ENCODE measurements at regions not wholly inside any gene's neighbourhood (a gene's known extent, or its start where the extent isn't known, plus 50 kb on each side); places are given as distances from the start of the nearest gene placed in this dataset.
"Not testable (repeated sequence)": the region's sequence is repeated elsewhere in the genome, so short reads cannot be mapped to it uniquely, and the experiment has no call there.

DNA sequence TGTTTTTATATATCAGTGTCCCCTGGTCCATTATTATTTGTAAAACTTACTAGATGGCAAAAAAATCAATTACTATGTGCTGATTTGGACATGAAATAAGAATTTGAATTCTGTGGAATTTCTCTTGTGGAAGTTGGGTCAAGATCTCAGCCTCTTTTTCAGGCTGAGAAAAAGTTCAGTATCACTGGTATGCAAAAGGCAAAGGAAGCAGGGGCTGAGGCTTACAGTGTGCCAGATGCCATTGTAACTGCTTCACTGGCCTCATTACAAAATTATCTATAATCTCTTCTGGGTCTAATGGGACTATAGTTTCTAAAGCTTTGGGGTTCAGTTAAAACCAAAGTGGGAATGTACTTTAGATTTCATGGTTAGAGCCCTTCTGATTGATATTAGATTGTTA is 125.9 kb upstream of the SLC7A14 start:
- no peak for DNase-seq (ENCODE audit: low read depth in 2 of 2)

- no peak for DNase-seq (ENCODE audit: low read depth in 2 of 2)
These were observed 123.2 kb upstream of the SLC7A14 start for GRCh38 chr3:170709046-170709445.

DNA sequence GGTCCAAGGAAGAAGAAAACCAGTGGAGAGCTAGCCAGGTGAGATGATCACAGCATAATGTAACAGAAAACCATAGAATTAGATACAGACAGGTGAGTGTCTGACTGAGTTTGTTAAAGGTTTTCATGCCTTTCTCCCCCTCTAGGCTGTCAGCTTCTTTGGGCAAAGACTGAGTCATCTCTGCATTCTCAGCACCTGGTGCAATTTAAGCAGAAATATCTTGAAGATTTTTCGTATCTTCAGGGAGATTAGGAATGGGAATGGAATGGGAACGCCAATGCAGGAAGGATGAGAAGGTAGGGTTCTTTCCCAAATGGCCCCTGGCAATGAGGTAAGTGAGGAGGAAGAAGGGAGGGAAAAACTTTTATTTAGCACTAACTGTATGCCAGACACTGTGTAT is 122.0 kb upstream of the SLC7A14 start:
- DNase-seq (ENCODE audit: low read depth in 2 of 2) = no peak

- DNase-seq (ENCODE audit: low read depth in 2 of 2) = no peak
These were observed 119.3 kb upstream of the SLC7A14 start for GRCh38 chr3:170705131-170705530.

DNA sequence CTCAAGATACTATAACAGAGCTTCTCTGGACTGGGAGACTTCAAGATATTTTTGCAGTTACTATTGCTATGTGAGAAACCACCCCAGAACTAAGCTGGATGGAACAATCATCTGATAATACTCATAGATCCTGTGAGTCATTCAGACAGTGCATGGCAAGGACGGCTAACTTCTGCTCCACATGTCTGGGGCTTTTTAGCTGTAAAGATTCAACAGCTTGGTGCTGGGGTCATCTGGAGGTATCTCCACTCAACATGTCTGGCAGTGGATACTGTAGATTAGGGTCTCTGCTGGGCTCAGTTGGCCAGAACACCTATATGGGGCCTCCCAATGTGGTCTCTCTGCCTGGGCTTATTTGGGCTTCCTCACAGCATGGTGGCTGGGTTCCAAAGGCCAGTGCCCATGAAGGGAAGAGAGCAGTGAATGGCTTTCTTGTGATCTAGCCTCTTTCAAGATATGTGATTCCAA is 117.3 kb upstream of the SLC7A14 start:
- DNase-seq (ENCODE audit: low read depth in 2 of 2) = no peak

DNA sequence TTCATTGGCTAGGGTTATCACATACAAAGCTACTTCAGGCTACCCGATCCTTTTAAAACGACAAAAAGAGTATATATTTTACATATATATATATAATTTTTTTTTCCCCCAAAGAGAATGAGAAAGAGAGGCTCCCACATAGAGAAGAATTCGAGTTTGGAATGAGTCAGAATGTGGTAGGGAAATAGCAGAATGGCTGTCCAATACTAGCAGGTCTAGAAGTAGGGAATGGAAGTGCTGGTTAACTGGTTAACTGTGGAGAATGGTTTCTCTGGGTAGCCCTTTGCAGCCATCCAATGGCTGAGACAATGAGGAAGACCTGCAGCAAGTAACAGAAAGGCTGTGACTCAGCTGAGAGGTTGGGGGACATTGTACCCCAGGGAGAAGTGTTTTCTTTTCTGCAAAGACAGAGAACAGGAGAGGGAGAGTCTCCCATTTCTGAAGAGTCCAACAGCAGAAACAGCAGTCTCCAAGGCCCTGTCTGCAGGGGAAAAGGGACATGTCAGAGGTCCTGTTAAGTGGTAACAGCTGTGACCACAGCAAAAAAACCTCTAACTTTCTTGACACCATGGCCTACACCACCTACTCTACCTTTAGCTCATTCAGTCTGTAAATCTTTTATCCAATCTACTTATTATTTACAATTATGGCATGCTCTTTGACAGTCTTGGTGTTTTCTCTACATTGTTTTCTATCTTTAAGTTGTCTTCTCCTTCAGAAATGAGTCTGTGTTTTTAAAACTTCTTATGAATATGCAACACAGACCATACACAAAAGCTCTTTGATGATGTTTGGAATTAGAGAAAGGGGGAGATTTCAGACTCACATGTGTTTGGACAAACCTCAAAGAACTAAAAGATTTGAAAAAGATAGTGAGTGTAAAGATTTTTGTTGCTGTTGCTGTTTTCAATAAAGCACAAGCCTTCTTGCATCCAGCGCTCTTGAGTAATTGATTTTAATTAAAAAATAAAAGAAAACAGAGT is 116.1 kb upstream of the SLC7A14 start:
- no peak for DNase-seq (ENCODE audit: low read depth in 2 of 2)

DNA sequence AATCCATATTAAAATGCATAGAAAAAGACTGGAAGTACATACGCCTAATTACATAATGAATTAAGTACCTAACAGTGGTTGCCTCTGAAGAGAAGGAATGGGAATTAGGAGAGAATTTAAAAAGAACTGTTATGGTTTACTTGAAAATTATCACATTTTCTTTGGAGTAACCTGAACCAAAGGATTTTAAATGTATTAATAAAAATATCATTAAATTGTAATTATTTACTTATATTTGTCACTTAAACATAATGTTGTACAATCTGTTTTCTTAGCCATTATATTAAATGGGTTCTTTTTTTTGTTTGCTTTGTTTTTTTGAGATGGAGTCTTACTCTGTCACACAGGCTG is 114.2 kb upstream of the SLC7A14 start:
- DNase-seq (ENCODE audit: low read depth in 2 of 2) = no peak

GRCh38 chr3:170699158-170700053 is 113.5 kb upstream of the SLC7A14 start:
- no peak for DNase-seq (ENCODE audit: low read depth in 2 of 2)

DNA sequence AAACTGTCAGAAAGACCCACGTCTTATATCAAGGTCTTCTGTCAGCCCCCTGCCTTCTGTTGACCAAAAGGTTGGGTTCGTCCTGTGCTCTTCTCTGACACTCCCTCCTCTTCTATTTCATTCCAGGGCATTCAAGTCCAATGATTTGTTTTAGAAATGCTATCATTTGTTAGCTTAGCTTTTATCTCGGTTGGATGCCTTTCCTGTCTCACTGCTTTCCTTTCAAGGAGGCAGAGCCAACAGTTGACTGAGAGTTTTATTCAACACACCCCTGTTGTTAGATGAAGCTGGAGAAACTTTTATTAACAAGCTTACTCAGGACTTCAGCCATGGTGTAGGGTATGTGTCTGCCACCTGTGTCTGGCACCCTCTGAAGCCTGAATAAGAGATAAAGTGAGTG is 112.0 kb upstream of the SLC7A14 start:
- no peak for DNase-seq (ENCODE audit: low read depth in 2 of 2)

DNA sequence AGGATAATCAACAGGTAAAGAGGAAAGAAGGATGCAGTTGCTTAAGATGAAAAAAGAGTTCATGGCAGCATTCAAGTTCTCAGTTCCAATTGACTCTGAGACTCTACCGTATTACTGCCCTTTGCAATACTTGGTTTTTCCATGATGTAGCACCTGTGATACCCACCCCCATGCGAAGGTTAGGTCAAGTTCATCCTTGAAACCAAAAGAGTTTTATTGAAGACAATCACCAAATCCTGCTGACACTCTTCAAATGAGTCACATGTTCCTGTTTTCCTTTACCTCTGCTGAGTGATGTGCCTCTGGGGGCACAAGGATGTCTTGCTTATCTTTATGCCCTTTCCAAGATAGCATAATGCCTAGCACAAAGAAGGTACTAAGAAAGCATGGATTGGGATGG is 111.3 kb upstream of the SLC7A14 start:
- no peak for DNase-seq (ENCODE audit: low read depth in 2 of 2)

GRCh38 chr3:170695486-170696064 is 109.7 kb upstream of the SLC7A14 start:
- DNase-seq (ENCODE audit: low read depth in 2 of 2) = no peak

DNA sequence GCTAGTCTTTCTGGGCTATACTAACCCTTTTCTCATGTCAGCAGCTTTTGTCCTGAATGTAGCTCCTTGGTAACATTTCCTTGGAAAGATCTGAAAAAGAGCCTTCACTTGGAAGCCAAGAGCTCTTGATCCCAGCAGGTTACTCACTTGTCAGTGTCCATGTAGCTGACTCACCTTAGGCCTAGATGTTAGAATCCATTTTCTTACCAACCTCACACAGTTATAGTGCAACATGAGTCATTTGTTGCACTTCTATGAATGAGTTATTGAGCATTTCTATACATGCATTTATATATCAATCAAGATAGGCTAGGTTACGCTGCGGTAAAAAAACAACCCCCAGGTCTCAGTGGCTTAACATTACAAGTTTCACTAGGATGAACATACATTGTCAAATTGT is 106.8 kb upstream of the SLC7A14 start:
- no peak for DNase-seq (ENCODE audit: low read depth in 2 of 2)

DNA sequence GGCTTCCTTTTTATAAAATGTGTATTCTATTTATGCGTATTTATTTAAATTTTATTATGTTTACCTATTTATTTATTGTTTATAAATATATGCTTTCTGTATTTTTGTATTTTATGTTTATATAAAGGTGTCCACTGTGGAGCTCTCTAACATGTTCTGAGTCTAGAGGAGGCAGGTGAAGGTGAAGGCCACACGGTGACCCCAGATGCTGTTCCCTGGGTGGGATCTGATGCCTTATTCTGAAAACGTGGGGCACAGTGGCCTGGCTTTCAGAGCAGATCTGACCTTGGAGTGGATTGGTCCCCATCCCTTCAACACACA is 104.7 kb upstream of the SLC7A14 start:
- no peak for DNase-seq (ENCODE audit: low read depth in 2 of 2)

DNA sequence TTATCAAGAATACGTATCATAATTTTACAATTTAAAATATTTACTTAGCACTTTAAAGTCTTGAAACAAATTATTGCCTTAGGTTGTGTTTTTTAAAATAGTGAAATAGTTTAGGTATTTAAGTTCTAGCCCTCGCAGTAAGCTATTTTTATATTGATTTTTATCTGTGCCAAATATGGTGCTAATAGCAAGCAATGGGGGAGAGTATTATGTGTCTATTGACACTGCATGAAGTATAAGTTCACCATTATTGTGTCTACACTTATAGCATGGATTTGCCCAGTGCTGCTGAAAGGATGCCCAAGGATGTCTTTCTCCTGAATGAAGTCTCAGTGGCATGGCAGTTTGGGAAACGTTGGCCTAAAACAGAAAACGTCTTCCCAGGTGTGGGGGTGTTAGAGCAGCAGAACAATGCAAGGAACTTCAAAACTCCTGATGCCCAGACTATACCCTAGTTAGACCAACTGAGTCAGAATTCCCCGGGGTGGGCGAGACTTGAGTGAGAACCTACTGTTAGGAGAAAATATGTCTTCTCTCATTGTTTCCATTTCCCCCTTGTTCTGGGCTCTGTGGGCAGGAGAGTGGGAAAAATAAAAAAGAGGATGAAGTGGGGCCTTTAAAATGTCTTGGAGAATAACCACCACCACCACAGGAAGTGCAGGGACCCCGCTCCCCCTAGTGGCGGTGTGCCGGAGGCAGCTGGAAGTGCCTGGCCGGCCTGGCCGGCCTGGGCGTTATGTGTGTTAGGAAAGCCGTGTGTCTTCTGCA is 104.2 kb upstream of the SLC7A14 start:
- DNase-seq (ENCODE audit: low read depth in 2 of 2) = peak; percentile 37

DNA sequence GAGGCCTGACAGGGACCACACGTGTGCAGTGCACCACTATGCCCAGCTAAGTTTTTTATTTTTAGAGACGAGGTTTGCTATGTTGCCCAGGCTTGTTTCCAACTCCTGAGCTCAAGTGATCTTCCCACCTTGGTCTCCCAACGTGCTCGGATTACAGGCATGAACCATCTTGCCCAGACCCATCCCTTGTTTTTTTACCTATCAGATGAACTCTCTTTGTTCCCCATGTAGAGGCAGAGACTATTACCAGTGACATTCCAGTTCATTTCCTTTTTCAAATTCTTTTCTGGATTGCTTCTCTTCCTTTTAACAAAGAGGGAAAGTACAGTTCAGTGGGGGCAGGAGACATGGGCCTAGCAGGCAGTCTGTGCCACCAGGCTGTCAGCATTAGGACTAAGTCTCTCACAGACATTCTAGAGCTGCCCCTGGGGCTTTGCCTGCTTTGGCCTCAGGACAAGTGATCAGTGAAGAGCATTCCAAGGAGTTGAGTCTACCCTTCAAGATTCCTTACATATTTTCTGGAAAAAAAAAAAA is 103.5 kb upstream of the SLC7A14 start:
- DNase-seq (ENCODE audit: low read depth in 2 of 2) = no peak

DNA sequence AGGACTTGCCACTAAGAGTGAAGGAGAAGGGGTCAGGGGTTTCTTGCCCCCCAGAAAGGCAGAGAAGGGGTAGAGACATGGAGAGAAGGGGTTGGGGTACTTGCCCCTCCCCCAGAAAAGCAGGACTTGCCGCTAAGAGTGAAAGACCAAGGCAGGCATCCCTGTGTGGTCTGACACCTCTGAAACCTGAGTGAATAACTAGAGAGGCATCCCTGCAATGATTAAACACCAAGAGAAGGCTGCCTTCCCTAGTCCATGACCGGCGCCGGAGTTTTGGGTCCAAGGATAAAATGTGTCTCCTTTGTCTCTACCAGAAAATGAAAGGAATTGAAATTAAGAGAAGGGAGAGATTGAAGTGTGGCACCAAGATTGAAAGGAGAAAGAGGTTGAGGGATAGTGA is 102.3 kb upstream of the SLC7A14 start:
- not testable (repeated sequence) for DNase-seq (ENCODE audit: low read depth in 2 of 2)

GRCh38 chr3:170680593-170680992 is 94.7 kb upstream of the SLC7A14 start:
- no peak for DNase-seq (ENCODE audit: low read depth in 2 of 2)

DNA sequence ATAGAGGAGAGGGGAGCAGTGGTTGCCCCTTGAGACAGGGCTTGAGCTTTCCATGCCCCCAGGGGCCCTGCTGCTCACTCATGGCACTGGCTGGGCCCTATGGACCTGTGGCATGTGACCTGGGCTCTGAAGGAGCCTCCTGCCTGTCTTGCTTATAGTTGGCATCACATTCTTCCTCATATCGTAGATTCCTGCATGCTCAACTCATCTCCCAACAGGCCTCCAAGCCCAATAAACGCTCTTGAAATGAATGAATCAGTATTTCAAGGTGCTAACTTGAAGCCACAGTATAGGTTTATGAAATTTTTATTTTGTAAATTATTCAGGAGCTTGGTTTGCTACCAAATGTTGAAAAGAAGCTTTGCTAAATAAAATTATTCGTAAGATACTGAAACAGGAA is 93.3 kb upstream of the SLC7A14 start:
- DNase-seq (ENCODE audit: low read depth in 2 of 2) = no peak

DNA sequence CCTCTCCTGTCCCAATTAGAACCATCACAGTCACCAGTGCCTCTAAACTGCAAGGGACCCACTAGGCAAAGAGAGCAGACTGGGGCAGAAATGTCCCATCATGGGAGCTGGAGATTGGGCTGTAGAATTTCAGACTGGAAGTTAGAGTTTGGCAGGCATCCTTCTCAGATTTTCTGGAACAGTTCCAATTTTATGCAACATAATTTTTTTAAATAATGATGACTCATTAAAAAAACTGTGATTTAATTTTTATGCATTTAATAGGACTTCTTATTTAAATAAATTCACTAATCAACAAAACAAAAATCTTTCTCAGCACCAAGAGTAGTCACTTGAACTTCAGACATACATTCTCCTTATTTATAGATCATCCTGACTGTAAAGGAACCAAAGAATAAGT is 84.6 kb upstream of the SLC7A14 start:
- no peak for DNase-seq (ENCODE audit: low read depth in 2 of 2)

GRCh38 chr3:170662986-170663385 is 77.1 kb upstream of the SLC7A14 start:
- DNase-seq (ENCODE audit: low read depth in 2 of 2) = not testable (repeated sequence)

- no peak for DNase-seq (ENCODE audit: low read depth in 2 of 2)
These were observed 74.3 kb upstream of the SLC7A14 start for GRCh38 chr3:170660139-170660538.

All from stimulated activated CD4-positive, alpha-beta T cell treated with anti-CD3 and anti-CD28 coated beads, Interleukin-4, amount 100 ng/mL, for 48 hours (primary cell).